Lower leg skin (tissue), 3 donors: ENCODE measurements at regions not wholly inside any gene's neighbourhood (a gene's known extent, or its start where the extent isn't known, plus 50 kb on each side); places are given as distances from the start of the nearest gene placed in this dataset.

ENCODE experiments used
- POLR2A ChIP-seq, 2 donors: fragments of 450-650 bp; IDR thresholded peaks; one replicate each; pipeline ENCODE4 v1.6.1; 2016 to 2017; ENCODE audit warnings: antibody characterized with exemption in 2 of 2, mild to moderate bottlenecking in 1 of 2, moderate library complexity in 1 of 2
- TF ChIP-seq, protein P1 (sequence below), 3 donors: fragments of 450-650 bp; IDR thresholded peaks; one replicate each; pipeline ENCODE4 v1.5.1; 2016; ENCODE audit warnings: antibody characterized with exemption in 3 of 3, mild to moderate bottlenecking in 3 of 3, moderate library complexity in 2 of 3

DNA sequence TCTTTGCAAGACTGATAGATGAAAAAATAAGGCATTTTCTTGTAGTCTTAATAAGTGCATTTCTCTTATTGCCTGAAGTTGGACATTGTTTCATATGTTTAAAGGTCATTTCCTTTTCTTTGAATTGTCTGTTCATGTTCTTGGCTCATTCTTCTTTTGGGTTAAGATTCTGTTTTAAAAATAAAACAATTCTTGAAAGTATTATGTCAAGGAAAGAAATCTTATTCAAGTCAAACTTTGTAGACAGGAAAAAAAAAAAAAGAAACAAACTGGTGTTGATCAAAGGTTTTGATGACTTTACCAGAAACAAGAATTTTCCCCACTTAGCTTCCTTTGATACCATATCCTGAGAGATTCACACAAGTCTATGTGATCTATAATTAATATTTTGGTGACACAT lies 132.9 kb upstream of the AADACL2 start:
- no peak for TF ChIP-seq POLR2A (IDR thresholded peaks at IDR 0.05)
- TF ChIP-seq, protein P1, sequence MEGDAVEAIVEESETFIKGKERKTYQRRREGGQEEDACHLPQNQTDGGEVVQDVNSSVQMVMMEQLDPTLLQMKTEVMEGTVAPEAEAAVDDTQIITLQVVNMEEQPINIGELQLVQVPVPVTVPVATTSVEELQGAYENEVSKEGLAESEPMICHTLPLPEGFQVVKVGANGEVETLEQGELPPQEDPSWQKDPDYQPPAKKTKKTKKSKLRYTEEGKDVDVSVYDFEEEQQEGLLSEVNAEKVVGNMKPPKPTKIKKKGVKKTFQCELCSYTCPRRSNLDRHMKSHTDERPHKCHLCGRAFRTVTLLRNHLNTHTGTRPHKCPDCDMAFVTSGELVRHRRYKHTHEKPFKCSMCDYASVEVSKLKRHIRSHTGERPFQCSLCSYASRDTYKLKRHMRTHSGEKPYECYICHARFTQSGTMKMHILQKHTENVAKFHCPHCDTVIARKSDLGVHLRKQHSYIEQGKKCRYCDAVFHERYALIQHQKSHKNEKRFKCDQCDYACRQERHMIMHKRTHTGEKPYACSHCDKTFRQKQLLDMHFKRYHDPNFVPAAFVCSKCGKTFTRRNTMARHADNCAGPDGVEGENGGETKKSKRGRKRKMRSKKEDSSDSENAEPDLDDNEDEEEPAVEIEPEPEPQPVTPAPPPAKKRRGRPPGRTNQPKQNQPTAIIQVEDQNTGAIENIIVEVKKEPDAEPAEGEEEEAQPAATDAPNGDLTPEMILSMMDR (IDR thresholded peaks at IDR 0.05), result no peak
